Keratinocyte (primary cell): ENCODE measurements at regions not wholly inside any gene's neighbourhood (a gene's known extent, or its start where the extent isn't known, plus 50 kb on each side); places are given as distances from the start of the nearest gene placed in this dataset.

ENCODE experiments used
- DNase-seq: peaks from one replicate; pipeline ENCODE4 v3.0.0-alpha.2; 2011; ENCODE audit warnings: low read depth, missing footprints, low spot score
- FAIRE-seq: peaks from 2 replicates; lab custom pipeline; 2011; peaks lifted over from hg19 to GRCh38; lab: Jason Lieb, UNC
- H2AFZ ChIP-seq: 2 replicates; pipeline ENCODE4 v1.6.0; 2012; ENCODE audit warnings: low read length, control low read depth, inconsistent platforms; ENCODE audit not compliant: control insufficient read depth
- H3K27ac ChIP-seq: 2 replicates; pipeline ENCODE4 v1.5.1; 2011; ENCODE audit warnings: low read length; ENCODE audit not compliant: control insufficient read depth, insufficient read depth
- H3K27me3 ChIP-seq: 3 replicates; pipeline ENCODE4 v1.6.0; 2011; ENCODE audit warnings: low read length; ENCODE audit not compliant: control insufficient read depth, insufficient read depth; ENCODE audit errors: extremely low read depth
- H3K36me3 ChIP-seq, 2 experiments: 2 replicates in 1 of 2; 3 replicates in 1 of 2; pipeline ENCODE4 v1.5.1; 2011; ENCODE audit warnings: low read length in 2 of 2, mild to moderate bottlenecking in 1 of 2; ENCODE audit not compliant: control insufficient read depth in 2 of 2, insufficient read depth in 2 of 2; ENCODE audit errors: extremely low read depth in 1 of 2
- H3K4me1 ChIP-seq: 3 replicates; pipeline ENCODE4 v1.5.1; 2011; ENCODE audit warnings: low read length; ENCODE audit not compliant: control insufficient read depth, insufficient read depth; ENCODE audit errors: extremely low read depth
- H3K4me2 ChIP-seq: 3 replicates; pipeline ENCODE4 v1.6.0; 2011; ENCODE audit warnings: low read depth, low read length; ENCODE audit not compliant: control insufficient read depth, insufficient read depth; ENCODE audit errors: extremely low read depth
- H3K4me3 ChIP-seq, 3 experiments: fragments of 200-600 bp in 1 of 3; sonication (generic) in 1 of 3; 2 replicates in 2 of 3; 3 replicates in 1 of 3; pipeline ENCODE4 v1.5.1; 2011 to 2016; ENCODE audit warnings: low read length in 3 of 3, mild to moderate bottlenecking in 3 of 3, control low read depth in 2 of 3, inconsistent platforms in 1 of 3, low read depth in 1 of 3, mixed read lengths in 1 of 3, mixed run types in 1 of 3, moderate library complexity in 1 of 3; ENCODE audit not compliant: control insufficient read depth in 2 of 3, insufficient read depth in 2 of 3; ENCODE audit errors: extremely low read depth in 1 of 3
- H3K79me2 ChIP-seq: 2 replicates; pipeline ENCODE4 v1.6.0; 2012; ENCODE audit warnings: low read length; ENCODE audit not compliant: control insufficient read depth, insufficient read depth
- H3K9ac ChIP-seq: 3 replicates; pipeline ENCODE4 v1.6.0; 2011; ENCODE audit warnings: low read length; ENCODE audit not compliant: control insufficient read depth, insufficient read depth; ENCODE audit errors: extremely low read depth
- H3K9me1 ChIP-seq: 3 replicates; pipeline ENCODE4 v1.6.0; 2011; ENCODE audit warnings: low read length; ENCODE audit not compliant: control insufficient read depth, insufficient read depth; ENCODE audit errors: extremely low read depth
- H3K9me3 ChIP-seq: 2 replicates; pipeline ENCODE4 v1.5.1; 2012; ENCODE audit warnings: low read depth, low read length; ENCODE audit not compliant: control insufficient read depth
- H4K20me1 ChIP-seq: 3 replicates; pipeline ENCODE4 v1.6.0; 2011; ENCODE audit warnings: low read length; ENCODE audit not compliant: control insufficient read depth, insufficient read depth; ENCODE audit errors: extremely low read depth
- CTCF ChIP-seq, 3 experiments: IDR thresholded peaks in 1 of 3; conservative IDR thresholded peaks in 1 of 3; optimal IDR thresholded peaks in 1 of 3; 2 replicates in 2 of 3; 3 replicates in 1 of 3; pipeline versions ENCODE3 to v1.5.1; 2011; ENCODE audit warnings: low read length in 3 of 3, mild to moderate bottlenecking in 3 of 3, moderate library complexity in 2 of 3, control low read depth in 1 of 3, inconsistent platforms in 1 of 3; ENCODE audit not compliant: insufficient read depth in 2 of 3; ENCODE audit errors: extremely low read depth in 1 of 3
- EZH2 ChIP-seq: IDR thresholded peaks from one replicate; pipeline ENCODE4 v1.6.1; 2012; ENCODE audit warnings: inconsistent platforms, mild to moderate bottlenecking, low read length, moderate library complexity
- dilution Hi-C: fragments of 300-500 bp; cut with MboI; formaldehyde crosslinking; loops from one replicate; pipeline ENCODE4 v1.7.0; 2020; ENCODE audit warnings: low sequenced_read_pairs; ENCODE audit not compliant: extremely low pct_ligation_motif_present

DNA sequence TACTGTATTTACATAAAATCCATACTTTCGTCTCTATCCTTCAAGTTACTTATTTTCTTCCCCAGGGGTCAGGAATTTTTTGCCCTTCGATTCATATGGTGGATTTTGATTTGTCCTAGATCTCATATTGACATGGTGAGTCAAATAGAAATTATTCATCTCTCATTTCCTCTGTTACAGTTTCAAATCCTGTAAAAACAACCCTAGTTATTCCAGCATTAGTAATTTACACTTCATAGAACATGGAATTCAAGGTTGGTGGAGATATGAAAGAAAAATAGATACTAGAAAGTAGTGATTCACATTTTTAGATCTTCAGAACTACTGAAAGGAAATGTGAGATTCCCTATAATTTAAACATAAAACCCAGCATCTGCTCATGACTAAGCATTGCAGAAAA is 1331.0 kb upstream of the CDH9 start:
- FAIRE-seq (no peak), DNase-seq (no peak)
- TF ChIP-seq CTCF (optimal IDR thresholded peaks at IDR 0.05 in 1 of 3, IDR thresholded peaks at IDR 0.05 in 1 of 3, conservative IDR thresholded peaks at IDR 0.05 in 1 of 3; ENCODE audit: extremely low read depth in 1 of 3, insufficient read depth in 2 of 3, low read length in 3 of 3) (no peak), EZH2 (no peak)
- H3K36me3 ChIP-seq: no peaks in the 10 kb centered on the region
- no peak overlapping the region for H3K27ac ChIP-seq
- no peak overlapping the region for H3K4me3 ChIP-seq
- H4K20me1 ChIP-seq: no peaks in the 10 kb centered on the region
- H3K9me3 ChIP-seq: no peaks in the 10 kb centered on the region
- no peaks in the 10 kb centered on the region for H3K4me1 ChIP-seq
- no peaks in the 10 kb centered on the region for H3K9me1 ChIP-seq
- H3K27me3 ChIP-seq: no peaks in the 10 kb centered on the region
- H3K9ac ChIP-seq: no peak overlapping the region
- no peaks in the 10 kb centered on the region for H3K79me2 ChIP-seq
- no peak overlapping the region for H3K4me2 ChIP-seq
- dilution Hi-C loops: no loop called here
- no peak overlapping the region for H2AFZ ChIP-seq

GRCh38 chr5:28355831-28356230 is 1317.4 kb upstream of the CDH9 start:
- no peaks in the 10 kb centered on the region for H3K9me1 ChIP-seq
- H2AFZ ChIP-seq: no peak overlapping the region
- H4K20me1 ChIP-seq: no peaks in the 10 kb centered on the region
- no peaks in the 10 kb centered on the region for H3K4me1 ChIP-seq
- FAIRE-seq (no peak), DNase-seq (no peak)
- no peak overlapping the region for H3K9ac ChIP-seq
- TF ChIP-seq EZH2 (no peak), CTCF (optimal IDR thresholded peaks at IDR 0.05 in 1 of 3, IDR thresholded peaks at IDR 0.05 in 1 of 3, conservative IDR thresholded peaks at IDR 0.05 in 1 of 3; ENCODE audit: extremely low read depth in 1 of 3, insufficient read depth in 2 of 3, low read length in 3 of 3) (no peak)
- dilution Hi-C loops: no loop called here
- H3K36me3 ChIP-seq: no peaks in the 10 kb centered on the region
- H3K9me3 ChIP-seq: no peaks in the 10 kb centered on the region
- no peaks in the 10 kb centered on the region for H3K27me3 ChIP-seq
- no peak overlapping the region for H3K4me3 ChIP-seq
- no peak overlapping the region for H3K27ac ChIP-seq
- H3K4me2 ChIP-seq: no peak overlapping the region
- H3K79me2 ChIP-seq: no peaks in the 10 kb centered on the region
